Activated CD4-positive, alpha-beta T cell treated with anti-CD3 and anti-CD28 coated beads, Interleukin-2, amount 50 U/mL, for 4 hours (primary cell): ENCODE measurements at regions not wholly inside any gene's neighbourhood (a gene's known extent, or its start where the extent isn't known, plus 50 kb on each side); places are given as distances from the start of the nearest gene placed in this dataset.

Source experiments
- DNase-seq, 2 experiments: peaks; one replicate each; pipeline ENCODE4 v3.0.0-alpha.2; 2020

GRCh38 chr1:182292193-182292741 is 99.3 kb downstream of the GLUL start:
- no peak for DNase-seq

- no peak for DNase-seq
Observed at GRCh38 chr1:182291584-182292192, 99.9 kb downstream of the GLUL start.

GRCh38 chr1:182288749-182289604 is 102.6 kb downstream of the GLUL start:
- DNase-seq = no peak

GRCh38 chr1:182286761-182287160 is 104.8 kb downstream of the GLUL start:
- DNase-seq = no peak

GRCh38 chr1:182283746-182284544 is 107.6 kb downstream of the GLUL start:
- no peak for DNase-seq

GRCh38 chr1:182281541-182281940 is 110.0 kb downstream of the GLUL start:
- DNase-seq = no peak

- DNase-seq = no peak
Observed at GRCh38 chr1:182280504-182280900, 111.1 kb downstream of the GLUL start.

GRCh38 chr1:182279724-182280503 is 111.7 kb downstream of the GLUL start:
- DNase-seq = no peak

GRCh38 chr1:182279302-182279701 is 112.3 kb downstream of the GLUL start:
- DNase-seq = no peak

- no peak for DNase-seq
Observed at GRCh38 chr1:182278144-182279054, 113.2 kb downstream of the GLUL start.

- no peak for DNase-seq
Observed at GRCh38 chr1:182275271-182275670, 116.3 kb downstream of the GLUL start.

GRCh38 chr1:182274618-182275017 is 117.0 kb downstream of the GLUL start:
- no peak for DNase-seq

GRCh38 chr1:182270731-182271130 is 120.9 kb downstream of the GLUL start:
- no peak for DNase-seq

GRCh38 chr1:182269097-182269496 is 122.5 kb downstream of the GLUL start:
- no peak for DNase-seq

GRCh38 chr1:182268669-182269068 is 122.9 kb downstream of the GLUL start:
- DNase-seq = no peak

- no peak for DNase-seq
Observed at GRCh38 chr1:182264185-182264584, 127.4 kb downstream of the GLUL start.

GRCh38 chr1:182263706-182264105 is 127.9 kb downstream of the GLUL start:
- no peak for DNase-seq

GRCh38 chr1:182262425-182262824 is 129.2 kb downstream of the GLUL start:
- DNase-seq = no peak

GRCh38 chr1:182261655-182262054 is 129.9 kb downstream of the GLUL start:
- DNase-seq = no peak

- DNase-seq = no peak
Observed at GRCh38 chr1:182260516-182260915, 131.1 kb downstream of the GLUL start.

- no peak for DNase-seq
Observed at GRCh38 chr1:182259968-182260367, 131.6 kb downstream of the GLUL start.
